ENCODE measurements at regions not wholly inside any gene's neighbourhood (a gene's known extent, or its start where the extent isn't known, plus 50 kb on each side); places are given as distances from the start of the nearest gene placed in this dataset.
"Not testable (repeated sequence)": the region's sequence is repeated elsewhere in the genome, so short reads cannot be mapped to it uniquely, and the experiment has no call there.

- no peak overlapping the region for H3K4me3 ChIP-seq (ENCODE audit: low read depth, low read length)
- no peak for DNase-seq (ENCODE audit: low read depth)
- TF ChIP-seq CTCF (IDR thresholded peaks at IDR 0.05; ENCODE audit: insufficient read depth, low read depth, low read length, missing control alignments) = no peak
Measured at GRCh38 chr10:63940277-63940922, 419.2 kb downstream of the REEP3 start.

DNA sequence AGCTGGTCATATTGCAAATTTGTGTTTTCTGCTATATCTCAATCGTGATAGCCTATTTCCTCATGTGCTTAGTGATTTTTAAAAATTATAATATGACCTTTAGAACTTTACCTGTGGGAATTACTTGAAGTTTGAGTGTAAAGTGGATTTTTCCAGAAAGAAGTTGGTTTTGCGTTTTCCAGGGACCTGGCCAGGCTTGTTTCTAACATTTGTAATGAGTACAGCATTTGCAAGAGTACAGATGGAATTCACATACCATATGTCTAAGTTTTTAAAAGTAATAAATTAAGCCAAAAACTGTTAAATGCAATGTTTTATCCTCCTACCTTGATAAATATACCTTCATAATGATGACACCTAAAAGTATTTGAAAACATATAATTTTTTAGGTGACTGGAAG lies 443.2 kb downstream of the REEP3 start:
- H3K4me3 ChIP-seq (ENCODE audit: low read depth, low read length) = no peak overlapping the region
- TF ChIP-seq CTCF (IDR thresholded peaks at IDR 0.05; ENCODE audit: insufficient read depth, low read depth, low read length, missing control alignments) = no peak
- no peak for DNase-seq (ENCODE audit: low read depth)

GRCh38 chr10:63965846-63966245 lies 444.6 kb downstream of the REEP3 start:
- DNase-seq (ENCODE audit: low read depth) = no peak
- H3K4me3 ChIP-seq (ENCODE audit: low read depth, low read length) = no peak overlapping the region
- TF ChIP-seq CTCF (IDR thresholded peaks at IDR 0.05; ENCODE audit: insufficient read depth, low read depth, low read length, missing control alignments) = no peak

- no peak for TF ChIP-seq CTCF (IDR thresholded peaks at IDR 0.05; ENCODE audit: insufficient read depth, low read depth, low read length, missing control alignments)
- DNase-seq (ENCODE audit: low read depth) = no peak
- no peak overlapping the region for H3K4me3 ChIP-seq (ENCODE audit: low read depth, low read length)
Measured at GRCh38 chr10:63972949-63973827, 452.0 kb downstream of the REEP3 start.

GRCh38 chr10:63976538-63976937 lies 455.3 kb downstream of the REEP3 start:
- peak; percentile 74 for TF ChIP-seq CTCF (IDR thresholded peaks at IDR 0.05; ENCODE audit: insufficient read depth, low read depth, low read length, missing control alignments)
- peak; percentile 68 for DNase-seq (ENCODE audit: low read depth)
- no peak overlapping the region for H3K4me3 ChIP-seq (ENCODE audit: low read depth, low read length)

GRCh38 chr10:63977329-63977923 lies 456.2 kb downstream of the REEP3 start:
- TF ChIP-seq CTCF (IDR thresholded peaks at IDR 0.05; ENCODE audit: insufficient read depth, low read depth, low read length, missing control alignments) = peak; percentile 76
- DNase-seq (ENCODE audit: low read depth) = peak; percentile 72
- no peak overlapping the region for H3K4me3 ChIP-seq (ENCODE audit: low read depth, low read length)

DNA sequence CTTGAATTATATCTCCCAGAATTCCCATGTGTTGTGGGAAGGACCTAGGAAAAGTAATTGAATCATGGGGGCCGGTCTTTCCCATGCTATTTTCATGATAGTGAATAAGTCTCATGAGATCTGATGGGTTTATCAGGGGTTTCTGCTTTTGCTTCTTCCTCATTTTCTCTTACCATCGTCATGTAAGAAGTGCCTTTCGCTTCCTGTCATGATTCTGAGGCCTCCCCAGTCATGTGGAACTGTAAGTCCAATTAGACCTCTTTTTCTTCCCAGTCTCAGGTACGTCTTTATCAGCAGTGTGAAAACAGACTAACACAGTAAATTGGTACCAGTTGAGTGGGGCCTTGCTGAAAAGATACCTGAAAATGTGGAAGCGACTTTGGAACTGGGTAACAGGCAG lies 459.7 kb downstream of the REEP3 start:
- not testable (repeated sequence) for H3K4me3 ChIP-seq (ENCODE audit: low read depth, low read length)
- DNase-seq (ENCODE audit: low read depth) = peak; percentile 44

DNA sequence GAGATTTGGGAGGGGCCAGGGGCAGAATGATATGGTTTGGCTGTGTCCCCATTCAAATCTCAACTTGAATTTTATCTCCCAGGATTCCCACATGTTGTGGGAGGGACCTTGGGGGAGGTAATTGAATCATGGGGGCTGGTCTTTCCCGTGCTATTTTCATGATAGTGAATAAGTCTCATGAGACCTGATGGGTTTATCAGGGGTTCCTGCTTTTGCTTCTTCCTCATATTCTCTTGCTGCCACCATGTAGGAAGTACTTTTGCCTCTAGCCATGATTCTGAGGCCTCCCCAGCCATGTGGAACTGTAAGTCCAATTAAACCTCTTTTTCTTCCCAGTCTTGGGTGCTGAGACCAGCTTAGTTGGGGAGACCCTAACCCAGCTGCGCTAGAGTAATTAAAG lies 462.9 kb downstream of the REEP3 start:
- not testable (repeated sequence) for DNase-seq (ENCODE audit: low read depth); H3K4me3 ChIP-seq (ENCODE audit: low read depth, low read length)
